HG03175 (cell line): ENCODE measurements at regions not wholly inside any gene's neighbourhood (a gene's known extent, or its start where the extent isn't known, plus 50 kb on each side); places are given as distances from the start of the nearest gene placed in this dataset.
"Not testable (repeated sequence)": the region's sequence is repeated elsewhere in the genome, so short reads cannot be mapped to it uniquely, and the experiment has no call there.

ENCODE experiments used
- ATAC-seq: cut with Tn5 transposase; IDR thresholded peaks from one replicate; pipeline ENCODE4 v1.9.1; 2021; ENCODE audit warnings: mild to moderate bottlenecking, moderate library complexity; ENCODE audit not compliant: unreplicated experiment

GRCh38 chr7:81383846-81384245, 386.0 kb downstream of the HGF start:
- ATAC-seq: no peak

DNA sequence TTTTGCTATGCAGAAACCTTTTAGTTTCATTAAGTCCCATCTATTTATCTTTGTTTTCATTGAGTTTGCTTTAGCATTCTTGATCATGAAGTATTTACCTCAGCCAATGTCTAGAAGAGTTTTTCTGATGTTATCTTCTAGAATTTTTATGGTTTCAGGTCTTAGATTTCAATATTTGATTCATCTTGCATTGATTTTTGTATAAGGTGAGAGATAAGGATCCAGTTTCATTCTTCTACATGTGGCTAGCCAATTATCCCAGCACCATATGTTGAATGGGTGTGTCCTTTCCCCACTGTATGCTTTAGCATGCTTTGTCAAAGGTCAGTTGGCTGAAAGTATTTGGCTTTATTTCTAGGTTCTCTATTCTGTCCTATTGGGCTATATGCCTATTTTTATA, 395.2 kb downstream of the HGF start:
- ATAC-seq: not testable (repeated sequence)

DNA sequence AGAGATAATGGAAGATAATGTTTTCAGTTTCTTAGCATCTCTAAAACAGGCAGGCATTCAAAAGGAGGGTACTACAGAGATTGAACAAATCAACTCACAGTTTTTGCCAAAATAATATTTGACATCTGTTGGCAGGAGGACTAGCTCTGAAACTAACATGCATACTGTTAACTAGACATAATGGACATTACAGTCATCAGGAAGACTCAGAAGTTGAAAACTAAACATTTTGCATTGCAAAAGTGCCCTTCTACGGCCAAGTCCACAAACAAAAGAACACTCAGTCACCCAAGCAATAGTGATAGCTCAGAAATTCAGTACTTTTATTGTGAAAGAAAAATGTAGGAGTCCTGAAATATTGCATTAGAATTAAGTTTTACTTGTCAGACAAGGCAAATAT, 399.0 kb downstream of the HGF start:
- no peak for ATAC-seq

DNA sequence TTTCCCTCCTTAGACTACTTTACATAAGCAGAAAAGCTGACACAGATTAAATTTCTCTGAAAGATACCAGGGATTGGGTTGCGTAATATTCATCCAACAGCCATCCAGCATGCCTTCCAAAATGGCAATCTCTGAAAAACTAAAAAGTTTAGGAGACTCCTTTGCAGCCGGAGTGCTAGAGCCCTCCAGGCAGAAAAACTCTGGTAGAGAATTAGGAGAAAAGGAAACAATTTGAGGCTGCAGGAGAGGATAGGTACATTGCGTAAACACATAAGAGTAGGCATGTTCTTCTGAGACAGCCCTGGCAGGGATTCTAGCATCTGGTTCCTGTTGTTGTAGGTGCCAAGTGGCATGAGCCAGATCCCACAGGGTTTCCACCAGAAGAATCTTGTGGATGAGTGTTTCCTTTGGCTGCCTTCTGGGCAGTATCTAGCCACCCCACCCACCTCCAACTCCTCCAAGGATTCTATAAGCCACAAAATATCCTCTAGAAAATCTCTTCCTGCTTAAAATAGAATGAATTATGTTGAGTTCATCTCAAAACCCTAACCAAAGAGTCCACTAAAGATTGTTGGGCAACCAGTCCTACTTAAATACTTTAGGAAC, 402.4 kb downstream of the HGF start:
- no peak for ATAC-seq

DNA sequence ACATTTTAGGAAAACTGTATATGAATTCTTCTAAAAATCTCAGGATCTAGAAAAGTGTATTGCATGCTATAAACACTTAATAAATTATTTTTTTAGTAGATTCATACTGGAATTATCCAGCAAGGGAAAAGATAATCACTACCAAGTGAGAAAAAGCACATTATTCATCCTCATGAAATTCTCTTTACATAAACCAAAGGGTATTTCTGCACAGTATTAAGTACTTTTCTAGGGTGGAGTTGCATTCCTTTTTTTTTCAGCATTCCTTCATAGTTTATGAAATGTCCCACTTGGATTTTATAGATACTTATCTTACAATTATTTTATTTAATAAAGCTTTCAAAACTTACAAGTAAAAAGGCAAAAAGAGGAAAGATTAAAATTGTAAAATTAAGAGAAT, 403.3 kb downstream of the HGF start:
- no peak for ATAC-seq

- ATAC-seq: no peak
Measured at GRCh38 chr7:81361769-81362312, 408.0 kb downstream of the HGF start.

DNA sequence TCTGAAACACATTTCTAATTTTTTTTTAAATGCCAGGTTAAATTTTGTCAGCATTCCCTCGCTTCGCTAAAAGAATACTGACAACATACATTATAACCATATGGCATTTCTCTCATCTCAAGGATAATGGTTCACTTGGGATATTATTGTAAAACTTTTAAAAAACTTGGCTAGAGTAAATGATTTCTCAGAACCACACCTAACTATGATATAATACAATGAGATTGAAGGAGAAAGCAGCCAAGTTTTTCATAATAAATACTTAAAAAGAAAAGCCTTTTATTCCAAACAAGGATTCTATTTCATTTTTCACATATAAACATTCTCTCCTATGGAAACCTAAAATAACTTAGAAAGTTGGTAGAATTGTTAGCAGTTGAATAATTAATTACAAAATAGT, 413.9 kb downstream of the HGF start:
- ATAC-seq: no peak

- ATAC-seq: no peak
Measured at GRCh38 chr7:81349044-81349443, 420.8 kb downstream of the HGF start.

DNA sequence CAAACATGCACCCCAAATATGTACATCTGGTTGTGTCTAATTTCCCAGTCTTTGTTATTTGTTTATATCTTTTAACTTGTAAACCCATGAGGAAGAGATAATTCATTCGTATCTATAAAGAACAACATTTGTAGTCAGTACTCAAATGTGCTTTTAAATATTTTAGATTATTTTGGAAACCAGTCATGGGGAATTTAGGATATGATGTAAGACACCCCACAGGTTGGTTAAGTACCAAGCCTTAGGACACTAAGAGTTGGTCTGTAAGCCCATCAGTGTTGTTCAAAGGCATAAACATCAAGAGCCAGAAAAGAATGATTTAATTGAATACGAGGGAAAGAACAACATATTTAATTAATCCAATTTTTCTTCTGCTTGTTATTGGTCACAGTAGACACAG, 421.1 kb upstream of the SEMA3C start:
- no peak for ATAC-seq

DNA sequence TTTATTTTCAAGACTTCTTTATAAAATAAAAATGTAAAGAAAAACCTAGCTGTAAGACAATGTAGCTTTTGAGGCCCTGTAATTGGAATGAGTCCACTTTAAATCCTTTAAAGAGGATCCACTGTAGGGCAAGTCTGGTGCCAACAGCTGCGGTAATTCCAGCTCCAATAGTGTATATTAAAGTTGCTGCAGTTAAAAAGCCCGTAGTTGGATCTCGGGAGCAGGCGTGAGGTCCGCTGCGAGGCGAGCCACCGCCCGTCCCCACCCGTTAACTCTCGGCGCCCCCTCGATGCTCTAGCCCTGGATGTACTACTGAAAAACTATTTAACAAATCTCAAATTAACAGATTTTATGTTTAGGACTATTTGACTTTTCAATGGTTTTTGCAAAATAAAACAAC, 414.7 kb upstream of the SEMA3C start:
- no peak for ATAC-seq

- ATAC-seq: no peak
Measured at GRCh38 chr7:81333004-81333403, 414.2 kb upstream of the SEMA3C start.

GRCh38 chr7:81331061-81332018, 412.5 kb upstream of the SEMA3C start:
- ATAC-seq: no peak

DNA sequence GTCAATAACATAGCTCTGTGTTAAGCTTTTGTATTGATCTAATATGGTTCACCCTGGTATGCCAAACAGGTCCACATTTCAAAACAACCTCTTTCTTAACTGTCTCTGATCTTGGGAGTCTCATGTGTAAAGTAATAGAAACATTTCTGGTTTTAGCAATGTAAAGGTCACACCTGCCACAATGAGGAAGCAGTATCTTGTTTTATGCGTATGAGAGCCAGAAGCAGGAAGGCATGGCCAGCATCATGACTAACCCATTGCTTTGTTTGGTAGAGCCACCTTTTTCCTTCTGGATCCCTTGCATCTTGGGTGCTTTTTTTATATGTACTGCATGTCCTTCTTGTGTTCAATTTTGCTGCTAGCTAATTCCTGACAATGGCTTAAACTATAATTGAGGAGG, 411.3 kb upstream of the SEMA3C start:
- no peak for ATAC-seq

GRCh38 chr7:81327468-81328266, 408.8 kb upstream of the SEMA3C start:
- ATAC-seq: no peak

DNA sequence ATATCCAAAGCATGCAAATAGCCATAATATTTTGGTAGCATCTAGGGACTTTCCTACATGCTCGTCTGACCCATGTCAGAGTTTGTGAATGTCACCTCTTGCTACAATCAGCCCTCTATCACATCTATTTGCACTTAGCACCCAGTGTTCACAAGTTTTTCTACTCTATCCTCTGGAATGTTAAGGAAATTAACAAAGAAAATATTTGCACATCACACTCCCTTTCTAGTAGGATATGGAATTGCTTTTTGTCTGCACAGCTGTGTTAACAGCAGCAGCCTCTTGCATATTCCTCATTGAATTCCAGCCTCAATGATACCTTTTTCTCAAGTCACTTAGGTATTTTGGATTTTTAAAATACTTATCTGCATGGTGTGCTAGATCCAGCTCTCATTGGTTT, 403.1 kb upstream of the SEMA3C start:
- no peak for ATAC-seq

- no peak for ATAC-seq
Measured at GRCh38 chr7:81317741-81318140, 398.9 kb upstream of the SEMA3C start.

- ATAC-seq: no peak
Measured at GRCh38 chr7:81308643-81309322, 389.9 kb upstream of the SEMA3C start.

GRCh38 chr7:81301815-81302214, 383.0 kb upstream of the SEMA3C start:
- ATAC-seq: no peak

GRCh38 chr7:81300753-81301152, 381.9 kb upstream of the SEMA3C start:
- ATAC-seq: no peak

DNA sequence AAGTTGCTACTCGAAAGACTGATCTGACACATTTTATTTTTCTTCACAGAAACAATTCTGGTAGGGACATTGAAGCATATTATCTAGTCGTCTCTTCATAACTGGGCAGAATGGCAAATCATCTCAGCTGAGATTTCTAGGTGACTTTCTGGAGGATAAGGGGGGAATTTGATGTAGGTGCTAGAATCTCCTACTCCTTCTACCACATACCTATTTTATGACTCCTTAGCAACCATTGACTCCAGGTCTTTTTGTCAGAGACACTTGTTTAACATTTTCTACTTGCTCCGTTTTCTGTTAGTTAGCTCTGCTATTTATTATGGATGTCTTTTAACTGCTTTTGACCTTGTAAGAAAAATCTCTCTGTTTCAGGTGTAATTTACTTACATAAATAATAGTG, 380.9 kb upstream of the SEMA3C start:
- ATAC-seq: no peak
